Fibroblast of skin of left biceps (primary cell): ENCODE measurements at regions not wholly inside any gene's neighbourhood (a gene's known extent, or its start where the extent isn't known, plus 50 kb on each side); places are given as distances from the start of the nearest gene placed in this dataset.
"Not testable (repeated sequence)": the region's sequence is repeated elsewhere in the genome, so short reads cannot be mapped to it uniquely, and the experiment has no call there.

ENCODE experiments used
- DNase-seq, 2 experiments: peaks; one replicate each; pipeline ENCODE4 v3.0.0-alpha.2; 2013; ENCODE audit warnings: low read depth in 2 of 2

DNA sequence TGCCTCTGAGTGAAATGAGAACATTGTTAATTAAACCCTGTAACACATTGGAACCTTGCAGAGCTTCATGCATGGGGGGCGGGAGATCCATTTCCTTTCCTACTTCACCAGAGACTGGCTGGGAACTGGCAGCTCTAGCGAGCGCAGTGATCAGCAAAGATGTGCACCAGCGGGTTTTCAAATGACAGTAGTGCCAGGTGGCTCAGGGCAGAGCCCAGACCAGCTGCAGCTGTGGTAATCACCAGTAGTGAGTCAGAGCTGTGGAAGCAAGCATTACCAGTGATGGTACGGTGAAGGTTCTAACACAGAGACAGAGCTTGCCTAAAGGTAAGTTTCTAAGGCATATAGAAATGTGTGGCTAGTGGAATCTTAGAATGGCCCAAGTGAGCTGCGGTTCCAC is 1009.7 kb upstream of the CELF2 start:
- DNase-seq = no peak

- DNase-seq = no peak
Observed at GRCh38 chr10:10010397-10010796, 1007.3 kb upstream of the CELF2 start.

DNA sequence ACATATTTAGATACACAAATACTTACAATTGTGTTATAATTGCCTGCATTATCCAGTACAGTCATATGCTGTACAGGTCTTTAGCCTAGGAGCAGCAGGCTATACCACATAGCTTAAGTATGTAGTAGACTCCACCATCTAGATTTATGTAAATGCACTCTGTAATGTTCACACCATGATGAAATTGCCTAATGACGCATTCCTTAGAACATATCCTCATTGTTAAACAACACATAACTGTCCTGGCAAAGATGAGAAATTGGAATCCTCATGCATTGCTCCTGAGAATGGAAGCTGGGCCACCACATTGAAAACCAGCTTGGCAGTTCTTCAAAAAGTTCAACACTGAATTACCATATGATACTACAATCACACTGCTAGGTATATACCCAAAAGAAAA is 1002.8 kb upstream of the CELF2 start:
- peak; percentile 30 to 32 for DNase-seq

DNA sequence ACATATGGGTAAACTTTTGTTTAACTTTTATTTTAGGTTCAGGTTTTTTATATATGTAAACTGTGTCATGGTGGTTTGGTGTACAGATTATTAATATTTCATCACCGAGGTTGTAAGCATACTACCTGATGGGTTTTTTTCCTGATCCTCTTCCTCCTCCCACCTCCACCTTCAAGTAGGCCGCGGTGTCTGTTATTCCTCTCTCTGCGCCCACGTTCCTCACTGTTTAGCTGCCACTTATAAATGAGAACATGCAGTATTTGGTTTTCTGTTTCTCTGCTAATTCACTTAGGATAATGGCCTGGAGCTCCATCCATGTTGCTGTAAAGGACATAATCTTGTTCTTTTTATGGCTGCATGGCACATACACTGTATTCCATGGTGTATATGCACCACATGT is 1000.0 kb upstream of the CELF2 start:
- no peak for DNase-seq

DNA sequence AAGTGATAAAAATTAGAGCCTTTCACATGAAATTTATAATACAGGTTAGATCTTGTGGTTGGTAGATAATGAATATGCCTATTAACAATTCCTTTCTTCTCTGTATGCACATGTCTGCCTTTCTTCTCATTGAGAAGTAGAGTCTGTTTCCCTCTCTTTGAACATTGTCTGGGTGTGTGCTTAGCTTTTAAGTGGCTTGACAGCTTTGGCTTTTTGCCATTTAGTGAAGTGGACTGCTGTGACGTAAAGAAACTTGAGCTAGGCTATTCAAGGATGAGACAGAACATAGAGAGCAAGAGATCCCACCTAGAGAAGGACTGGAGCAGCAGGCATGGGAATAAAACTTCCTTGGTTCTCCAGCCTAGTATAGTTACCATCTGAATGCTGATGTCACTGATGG is 996.7 kb upstream of the CELF2 start:
- DNase-seq = no peak

GRCh38 chr10:10032991-10033390 is 984.7 kb upstream of the CELF2 start:
- DNase-seq = no peak

DNA sequence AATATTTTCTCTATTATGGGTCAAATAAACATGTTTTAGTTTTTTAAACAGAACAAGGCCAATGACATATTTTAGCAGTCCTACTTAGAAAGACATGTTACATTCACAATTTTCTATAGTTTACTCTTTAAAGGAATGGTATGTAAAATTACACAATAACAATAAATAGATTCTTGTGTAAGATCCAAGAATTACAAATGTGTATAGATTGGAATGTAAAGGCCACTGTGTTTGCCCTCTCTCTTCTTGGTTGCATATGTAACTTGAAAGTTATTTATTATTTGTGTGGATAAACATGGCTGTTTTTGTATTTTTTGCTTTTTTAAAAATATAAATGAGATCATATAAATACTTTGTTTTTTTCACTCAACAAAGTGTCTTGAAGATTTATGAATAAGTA is 979.3 kb upstream of the CELF2 start:
- DNase-seq = peak in 1 of 2 experiments; percentile 31

DNA sequence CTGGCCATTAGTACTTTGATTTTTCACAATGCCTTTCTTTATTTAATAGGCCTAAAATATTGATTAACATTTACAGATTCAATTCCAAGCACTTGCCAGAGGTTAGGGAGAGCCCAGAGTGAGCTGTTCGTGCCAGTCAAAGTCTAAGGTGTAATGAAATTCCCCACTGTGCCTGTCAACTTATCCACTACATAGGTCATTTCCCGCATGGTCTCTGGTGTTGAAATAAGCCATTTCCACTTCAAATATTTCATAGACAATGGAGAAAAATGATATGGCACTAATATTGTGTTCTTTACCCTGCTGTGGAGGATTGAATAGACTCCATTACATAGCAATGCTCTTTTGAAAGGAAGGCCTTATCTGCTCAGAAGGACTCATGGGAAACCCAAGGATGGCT is 978.1 kb upstream of the CELF2 start:
- DNase-seq = no peak

- no peak for DNase-seq
Observed at GRCh38 chr10:10043083-10043482, 974.6 kb upstream of the CELF2 start.

- no peak for DNase-seq
Observed at GRCh38 chr10:10044922-10045764, 972.5 kb upstream of the CELF2 start.

- DNase-seq = no peak
Observed at GRCh38 chr10:10045765-10046028, 972.0 kb upstream of the CELF2 start.

DNA sequence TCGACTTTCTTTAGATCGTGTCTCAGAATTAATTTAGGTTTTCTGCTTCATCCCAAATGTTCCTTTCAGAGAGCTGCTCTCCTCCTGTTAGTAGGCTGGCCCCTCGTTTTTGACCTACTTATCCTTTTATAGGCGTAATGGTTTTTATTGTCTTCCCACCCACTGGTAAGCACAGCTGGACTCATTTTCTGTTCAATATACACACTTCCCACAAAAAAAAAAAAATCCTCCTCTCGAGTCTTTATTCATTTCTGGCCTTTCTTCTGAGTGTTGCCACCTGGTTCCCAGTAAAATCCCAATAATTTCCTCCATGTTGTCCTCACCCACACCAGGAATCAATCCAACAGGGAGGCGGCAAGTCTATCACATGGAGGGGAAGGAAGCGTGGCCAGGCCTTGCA is 970.2 kb upstream of the CELF2 start:
- no peak for DNase-seq

DNA sequence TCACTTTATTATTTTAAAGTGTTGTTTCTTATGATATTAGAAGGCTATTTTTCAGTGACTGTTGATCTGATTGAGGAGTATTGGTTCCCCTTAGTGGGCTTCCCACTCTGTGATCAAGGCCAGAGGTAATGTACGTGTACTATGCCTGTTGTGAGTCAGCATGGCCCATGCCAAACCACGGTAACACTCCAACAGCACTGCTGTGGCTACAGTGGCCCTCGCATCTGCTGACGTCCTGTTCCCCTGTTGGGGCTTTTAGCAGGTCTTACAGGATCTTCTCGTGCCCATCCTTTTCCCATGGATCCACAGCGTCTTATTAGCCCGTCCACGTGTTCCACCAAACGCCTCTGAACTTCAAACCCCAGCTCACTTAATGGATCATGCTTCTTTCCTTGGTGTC is 964.6 kb upstream of the CELF2 start:
- DNase-seq = no peak

GRCh38 chr10:10054466-10054865 is 963.2 kb upstream of the CELF2 start:
- no peak for DNase-seq

DNA sequence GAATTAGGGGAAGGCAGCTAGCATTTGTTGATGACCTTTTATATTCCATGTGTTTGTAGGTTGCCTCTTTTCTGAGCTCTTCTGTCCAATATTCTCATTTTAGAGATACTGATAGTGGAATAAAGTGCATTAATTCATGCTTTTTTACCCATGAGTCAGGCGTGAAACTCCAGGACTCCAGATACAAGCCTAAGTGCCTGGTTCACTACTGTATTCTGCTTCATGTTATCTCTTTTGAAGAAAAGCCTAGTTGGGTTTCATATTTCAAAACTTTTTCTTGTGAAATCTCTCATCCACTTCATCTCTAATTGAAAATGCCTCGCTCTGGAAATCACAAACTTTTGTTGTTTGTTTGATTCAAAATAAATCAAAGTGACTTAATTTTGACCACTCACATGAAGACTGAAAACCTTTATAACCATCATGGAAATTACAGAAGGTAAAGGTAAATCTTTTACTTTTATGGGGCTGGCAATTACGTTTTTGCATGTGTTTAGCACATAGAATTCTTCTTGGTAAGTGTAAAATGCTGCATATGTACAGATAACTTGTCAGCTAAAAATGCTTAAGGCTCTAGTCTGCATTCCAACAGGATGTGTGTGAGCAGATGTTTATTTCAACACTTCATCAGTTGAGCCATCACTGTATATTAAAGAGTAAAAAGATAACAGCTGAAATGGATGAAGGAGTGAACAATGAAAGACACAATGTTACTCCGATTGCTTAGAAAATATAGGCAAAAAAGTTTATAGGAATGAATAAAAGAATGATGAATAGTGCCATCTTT is 961.8 kb upstream of the CELF2 start:
- peak; percentile 33 to 42 for DNase-seq

- peak; percentile 31 to 36 for DNase-seq
Observed at GRCh38 chr10:10056961-10057360, 960.7 kb upstream of the CELF2 start.

GRCh38 chr10:10067644-10068043 is 950.0 kb upstream of the CELF2 start:
- DNase-seq = no peak

DNA sequence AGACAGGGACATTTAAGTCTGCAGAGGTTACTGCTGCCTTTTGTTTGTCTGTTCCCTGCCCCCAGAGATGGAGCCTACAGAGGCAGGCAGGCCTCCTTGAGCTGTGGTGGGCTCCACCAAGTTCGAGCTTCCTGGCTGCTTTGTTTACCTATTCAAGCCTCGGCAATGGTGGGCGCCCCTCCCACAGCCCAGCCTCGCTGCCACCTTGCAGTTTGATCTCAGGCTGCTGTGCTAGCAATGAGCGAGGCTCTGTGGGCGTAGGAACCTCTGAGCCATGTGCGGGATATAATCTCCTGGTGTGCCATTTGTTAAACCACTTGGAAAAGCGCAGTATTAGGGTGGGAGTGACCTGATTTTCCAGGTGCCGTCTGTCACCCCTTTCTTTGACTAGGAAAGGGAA is 942.8 kb upstream of the CELF2 start:
- not testable (repeated sequence) for DNase-seq

DNA sequence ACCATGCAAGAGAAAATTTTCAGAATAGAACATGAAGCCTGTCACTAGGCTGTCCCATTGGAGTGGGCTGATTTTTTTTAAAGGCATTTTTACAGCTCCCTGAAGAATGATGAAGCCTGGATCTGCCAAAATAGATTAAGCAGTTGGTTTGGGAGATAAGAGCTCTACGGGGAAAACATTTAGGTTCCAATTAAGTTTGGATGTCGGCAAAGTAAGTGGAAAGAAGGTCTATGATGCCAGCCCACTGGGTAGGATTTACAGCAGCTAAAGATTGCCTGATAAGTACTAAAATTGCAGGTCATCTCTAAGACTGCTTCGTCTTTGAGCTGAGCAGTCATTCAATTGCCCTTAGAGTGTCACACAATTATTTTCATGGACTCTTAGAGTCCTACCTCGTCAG is 939.2 kb upstream of the CELF2 start:
- DNase-seq = no peak

DNA sequence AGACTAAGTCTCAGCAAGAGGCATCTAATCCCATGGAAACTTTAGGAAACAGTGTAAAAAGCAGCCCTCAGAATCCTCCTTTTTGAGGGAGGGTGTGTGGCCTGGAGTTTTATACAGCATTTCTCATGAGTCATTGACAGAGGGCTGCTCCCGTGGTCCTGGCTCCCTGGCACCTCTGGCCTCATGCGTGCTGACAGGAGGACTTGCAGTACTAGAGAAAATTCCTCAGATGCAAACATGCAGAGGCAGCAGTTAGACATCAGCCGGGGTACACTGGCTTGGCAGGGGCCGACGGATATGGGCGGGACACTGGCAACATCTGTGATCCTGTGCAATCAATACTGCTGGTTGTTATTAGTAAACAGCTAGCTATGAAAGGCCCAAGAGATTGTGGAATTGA is 925.1 kb upstream of the CELF2 start:
- peak; percentile 11 to 14 for DNase-seq

DNA sequence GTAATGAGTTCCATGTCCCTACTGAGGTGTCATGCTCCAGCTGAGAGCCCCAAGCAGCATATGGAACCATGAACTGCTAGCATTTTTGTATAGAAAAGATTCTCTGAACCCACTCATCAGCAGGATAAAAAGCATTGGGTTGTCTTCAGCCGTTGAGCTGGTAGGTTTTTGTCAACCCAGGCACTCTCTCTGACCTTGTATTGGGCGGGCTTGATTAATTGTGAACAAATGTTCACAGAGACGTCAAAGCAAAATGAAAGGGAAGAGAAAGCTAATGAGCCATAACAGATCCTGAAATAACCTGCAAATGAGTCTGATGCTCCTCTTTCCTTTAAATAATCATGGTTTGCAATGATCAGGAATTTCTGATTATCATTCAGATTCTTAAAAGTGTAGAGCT is 924.7 kb upstream of the CELF2 start:
- DNase-seq = no peak

DNA sequence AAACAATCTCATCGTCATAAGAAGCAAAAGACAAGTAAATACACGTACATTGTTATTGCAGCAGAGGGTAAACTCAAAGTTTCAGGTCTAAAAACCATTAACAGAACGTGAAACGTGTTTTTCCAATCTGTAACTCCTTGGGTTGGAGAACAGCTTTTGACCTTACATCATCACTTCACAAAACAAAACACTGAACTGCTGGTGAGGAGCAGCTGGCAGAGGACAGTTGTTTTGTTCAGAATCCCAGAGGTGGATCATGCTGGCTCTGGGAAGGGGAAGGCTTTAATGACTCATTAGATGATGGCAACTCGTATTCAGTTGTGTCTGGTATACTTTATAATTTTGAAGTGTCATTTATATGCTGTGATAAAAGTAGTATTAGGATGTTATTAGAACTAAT is 923.0 kb upstream of the CELF2 start:
- no peak for DNase-seq

DNA sequence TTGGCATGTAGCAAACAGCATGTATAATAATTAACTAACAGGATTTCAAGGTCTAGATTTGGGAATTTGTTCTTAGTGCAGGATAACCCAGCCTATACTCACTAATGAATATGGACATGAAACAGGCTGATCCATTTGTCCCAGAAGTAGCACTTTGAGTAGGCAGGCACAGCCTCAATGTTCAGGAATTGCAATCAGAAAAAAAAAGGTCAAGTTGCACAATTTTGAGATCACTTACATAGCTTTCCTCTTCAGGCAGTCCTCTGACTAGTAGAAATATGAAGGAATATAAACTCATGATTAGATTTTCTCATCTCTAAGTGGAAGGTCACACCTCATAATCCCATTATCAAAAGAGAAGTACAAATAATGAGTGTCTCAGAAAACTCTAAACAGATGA is 921.4 kb upstream of the CELF2 start:
- no peak for DNase-seq

GRCh38 chr10:10096898-10097297 is 920.8 kb upstream of the CELF2 start:
- DNase-seq = no peak
